ENCODE measurements at regions not wholly inside any gene's neighbourhood (a gene's known extent, or its start where the extent isn't known, plus 50 kb on each side); places are given as distances from the start of the nearest gene placed in this dataset.

DNA sequence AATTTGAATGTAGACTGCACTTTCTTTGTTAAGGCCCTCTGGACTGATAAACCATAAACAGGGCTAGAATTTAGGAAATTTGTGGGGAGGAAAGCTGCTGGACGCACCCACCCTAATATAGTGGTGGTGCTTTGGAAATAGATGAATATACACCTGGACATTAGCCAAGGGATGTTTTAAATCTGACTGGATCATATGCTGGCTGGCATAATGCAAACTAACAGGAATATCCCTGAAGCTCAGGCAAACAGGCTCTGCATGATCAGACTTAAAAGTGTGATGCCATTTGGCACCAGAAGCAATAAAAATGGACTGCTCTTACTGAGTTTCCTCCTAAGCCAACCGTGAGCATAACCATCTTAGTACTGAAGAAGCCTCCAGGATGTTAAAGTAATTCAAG, 465.8 kb upstream of the ROBO1 start:
- DNase-seq, result no peak

- DNase-seq, result peak in 1 of 56 donors; percentile 3
Measured at GRCh38 chr3:80232760-80233159, 465.0 kb upstream of the ROBO1 start.

DNA sequence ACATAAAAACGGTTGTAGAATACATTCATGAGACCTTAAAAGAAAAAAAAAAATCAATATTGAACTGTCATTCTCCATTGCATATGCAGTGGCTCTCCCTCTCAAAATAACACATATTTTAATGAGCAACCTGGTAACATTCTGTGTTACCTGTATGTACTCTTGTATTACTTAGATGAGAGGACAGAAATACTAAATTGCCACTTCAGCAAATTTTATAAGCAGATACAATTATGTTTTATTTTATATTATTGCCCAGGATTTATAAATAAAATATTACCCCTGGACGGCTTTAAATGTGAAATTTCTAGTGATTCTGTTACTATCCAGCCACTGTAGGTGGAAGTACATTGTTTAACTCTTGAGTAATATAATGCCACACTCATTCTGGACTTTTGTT, 463.2 kb upstream of the ROBO1 start:
- no peak for DNase-seq

GRCh38 chr3:80227216-80227615, 459.4 kb upstream of the ROBO1 start:
- DNase-seq, result no peak

- DNase-seq, result no peak
Measured at GRCh38 chr3:80215191-80215590, 447.4 kb upstream of the ROBO1 start.

DNA sequence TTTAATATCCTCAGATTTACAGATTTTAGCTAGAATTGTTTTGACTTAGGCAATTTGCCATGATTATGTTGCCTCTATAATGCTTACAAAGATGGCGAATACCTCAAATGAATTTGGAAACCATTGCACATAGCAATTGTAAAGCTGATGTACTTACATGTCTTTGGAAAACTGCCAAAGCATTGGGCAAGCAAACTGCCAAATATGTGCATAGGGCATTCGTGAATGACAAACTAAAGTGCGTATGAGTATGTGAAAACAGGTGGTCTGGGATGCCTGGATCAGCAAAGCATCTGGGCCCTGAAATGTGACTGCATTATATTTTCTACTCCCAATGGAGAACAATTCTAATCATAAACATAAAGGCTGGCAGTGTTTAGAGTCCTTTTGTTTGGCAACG, 445.3 kb upstream of the ROBO1 start:
- no peak for DNase-seq

DNA sequence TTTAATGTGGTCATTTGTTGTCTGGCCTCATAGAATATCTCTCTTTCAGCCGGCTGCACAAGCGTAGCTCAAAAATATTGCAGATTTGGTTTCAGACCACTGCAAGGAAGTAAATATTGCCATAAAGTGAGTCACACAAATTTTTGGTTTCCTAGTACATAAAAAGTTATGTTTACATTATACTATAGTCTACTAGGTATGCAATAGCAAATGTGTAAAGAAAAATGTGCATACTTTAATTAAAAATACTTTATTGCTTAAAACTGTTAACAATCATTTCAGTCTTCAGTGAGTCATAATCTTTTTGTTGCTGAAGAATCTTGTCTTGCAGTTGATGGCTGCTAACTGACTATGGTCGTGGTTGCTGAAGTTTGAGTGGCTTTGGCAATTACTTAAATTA, 425.1 kb upstream of the ROBO1 start:
- DNase-seq, result no peak

GRCh38 chr3:80190051-80190450, 422.3 kb upstream of the ROBO1 start:
- peak in 1 of 56 donors; percentile 1 for DNase-seq

GRCh38 chr3:80187981-80188380, 420.2 kb upstream of the ROBO1 start:
- no peak for DNase-seq

- DNase-seq, result no peak
Measured at GRCh38 chr3:80159990-80160506, 392.2 kb upstream of the ROBO1 start.

DNA sequence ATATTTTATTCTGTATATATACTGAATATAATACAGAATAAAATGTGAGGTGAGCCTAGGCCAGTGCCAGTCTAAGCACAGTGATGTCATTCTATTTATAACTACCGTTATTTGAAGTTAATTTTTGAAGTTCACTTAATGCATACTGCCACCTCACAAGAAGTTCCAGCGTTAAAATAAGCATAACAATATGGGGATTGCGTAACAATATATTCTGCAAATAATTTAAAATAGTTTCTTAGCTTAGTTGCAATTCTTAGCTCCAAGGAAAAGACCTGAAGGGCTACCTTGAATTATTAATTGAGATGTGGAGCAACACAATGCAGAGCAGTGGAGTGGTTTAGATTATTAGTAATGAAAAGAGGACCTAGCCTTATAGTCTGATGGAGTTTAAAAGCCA, 390.5 kb upstream of the ROBO1 start:
- DNase-seq, result no peak

GRCh38 chr3:80157546-80157945, 389.7 kb upstream of the ROBO1 start:
- no peak for DNase-seq

DNA sequence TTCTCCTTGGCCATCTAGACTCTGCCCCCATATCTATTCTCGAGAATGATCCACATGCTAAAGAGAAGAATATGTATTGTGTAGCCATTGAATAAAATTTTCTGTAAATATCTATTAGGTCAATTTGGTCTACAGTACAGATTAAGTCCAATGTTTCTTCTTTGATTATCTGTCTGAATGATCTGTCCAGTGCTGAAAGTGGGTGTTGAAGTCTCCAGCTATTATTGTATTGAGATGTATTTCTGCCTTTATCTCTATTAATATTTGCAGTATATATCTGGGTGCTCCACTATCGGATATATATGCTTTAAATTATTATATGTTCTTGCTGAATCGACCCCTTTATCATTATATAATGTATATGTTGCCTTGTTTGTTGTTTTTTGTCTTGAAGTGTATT, 384.9 kb upstream of the ROBO1 start:
- DNase-seq, result no peak

- DNase-seq, result no peak
Measured at GRCh38 chr3:80142714-80143113, 374.9 kb upstream of the ROBO1 start.

- DNase-seq, result no peak
Measured at GRCh38 chr3:80141557-80141956, 373.8 kb upstream of the ROBO1 start.

DNA sequence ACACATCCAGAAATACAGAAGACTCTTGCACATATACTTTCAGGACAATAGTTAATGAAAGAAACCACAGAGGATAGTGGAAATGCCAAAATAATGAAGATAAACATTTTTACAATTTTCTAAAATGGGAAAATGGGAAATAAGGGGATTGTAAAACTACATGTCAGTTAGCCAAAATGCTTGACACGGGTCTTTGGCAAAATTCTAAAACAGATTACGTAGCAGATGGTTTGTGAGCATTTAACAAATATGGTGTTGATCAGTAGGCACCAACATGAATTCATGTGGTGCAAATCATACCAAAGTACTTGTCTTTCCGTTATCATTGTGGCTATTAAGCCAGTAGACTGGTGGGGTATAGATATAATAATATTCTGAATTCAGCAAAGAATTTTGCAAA, 348.5 kb upstream of the ROBO1 start:
- DNase-seq, result no peak

GRCh38 chr3:80114694-80115093, 346.9 kb upstream of the ROBO1 start:
- DNase-seq, result no peak

GRCh38 chr3:80113331-80113730, 345.5 kb upstream of the ROBO1 start:
- no peak for DNase-seq

- no peak for DNase-seq
Measured at GRCh38 chr3:80099559-80100066, 331.8 kb upstream of the ROBO1 start.

DNA sequence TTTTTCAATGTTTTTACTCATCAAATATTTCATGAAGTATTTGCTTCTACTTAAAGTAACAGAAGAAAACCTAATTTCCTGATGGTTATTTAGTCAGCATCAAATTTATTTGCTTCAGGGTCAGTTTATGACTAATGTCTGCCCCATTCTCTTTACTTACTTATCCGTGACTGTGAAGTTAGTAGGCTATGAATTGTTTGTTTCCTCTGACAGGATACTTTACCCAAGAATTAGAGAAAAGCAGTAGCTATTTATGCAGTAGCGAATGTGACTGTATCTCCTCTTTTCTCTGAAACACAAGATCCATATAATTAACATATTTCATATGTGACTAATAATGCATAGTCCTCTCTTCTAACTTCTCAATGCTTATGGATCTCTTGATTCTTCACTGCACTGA, 329.9 kb upstream of the ROBO1 start:
- no peak for DNase-seq

DNA sequence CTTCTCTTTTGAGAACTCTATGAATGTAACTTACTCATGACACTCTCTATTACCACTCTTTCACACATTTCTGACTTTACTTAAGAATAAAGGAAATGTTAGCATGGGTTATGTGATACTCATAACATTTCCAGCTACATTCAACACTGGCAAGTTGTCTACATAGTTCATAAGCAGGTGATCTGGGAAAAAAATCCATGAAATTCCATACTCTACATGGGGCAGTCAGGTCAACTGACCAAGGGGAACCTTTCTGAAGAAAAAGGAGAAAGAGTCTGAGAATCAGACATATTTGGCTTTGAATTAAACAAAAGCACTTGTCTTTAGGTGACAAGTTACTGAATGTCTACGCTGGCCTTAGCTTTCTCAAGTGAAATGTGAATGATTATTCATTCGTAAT, 329.1 kb upstream of the ROBO1 start:
- no peak for DNase-seq

- DNase-seq, result no peak
Measured at GRCh38 chr3:80094589-80094988, 326.8 kb upstream of the ROBO1 start.

DNA sequence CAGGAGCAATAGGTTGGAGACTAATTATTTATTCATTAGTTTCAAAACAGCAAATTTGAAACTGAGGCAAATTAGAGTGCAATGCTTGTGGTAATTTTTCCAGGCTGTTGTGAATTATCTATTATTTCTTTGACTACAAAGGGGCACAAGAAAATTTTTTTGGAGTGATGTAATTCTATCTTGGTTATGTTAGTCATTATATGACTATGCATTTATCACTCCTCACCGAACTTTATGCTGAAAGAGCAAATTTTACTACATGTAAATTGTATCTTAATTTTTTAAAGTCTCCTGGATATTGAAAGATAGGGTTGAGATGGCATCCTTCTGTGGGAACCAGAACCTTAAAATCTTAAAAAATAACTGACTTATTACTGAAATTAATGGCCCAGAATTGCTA, 320.0 kb upstream of the ROBO1 start:
- DNase-seq, result no peak

DNA sequence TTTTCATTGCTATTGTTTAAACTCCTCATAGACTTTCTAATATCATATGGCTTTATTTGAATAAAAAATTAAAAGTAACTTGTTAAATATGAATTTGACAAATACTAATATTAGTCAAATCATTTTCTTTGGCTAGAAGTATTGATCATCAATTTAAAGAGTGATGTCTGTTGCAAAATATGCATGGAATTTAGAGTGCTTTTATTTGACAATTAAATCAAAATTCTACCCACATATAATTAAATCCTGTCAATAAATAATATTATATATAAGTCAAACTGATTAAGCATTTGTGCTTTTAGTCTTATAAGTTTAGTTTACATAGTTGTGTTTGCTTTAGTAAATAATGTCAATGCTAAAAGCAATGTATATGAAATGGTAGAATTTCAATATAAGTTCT, 318.6 kb upstream of the ROBO1 start:
- DNase-seq, result no peak
